HepG2 (cell line): ENCODE measurements at regions not wholly inside any gene's neighbourhood (a gene's known extent, or its start where the extent isn't known, plus 50 kb on each side); places are given as distances from the start of the nearest gene placed in this dataset.
"Not testable (repeated sequence)": the region's sequence is repeated elsewhere in the genome, so short reads cannot be mapped to it uniquely, and the experiment has no call there.

ENCODE experiments used
- ATAC-seq: fragments of 200-7000 bp; cut with Tn5 transposase; 3 replicates; pipeline ENCODE4 v1.9.1; 2020; ENCODE audit warnings: mild to moderate bottlenecking, moderate library complexity
- BruUV-seq: library from RNA; stranded (reverse); fragments of 400-500 nt; replicated peaks from 2 replicates; lab custom pipeline; 2021; lab: Mats Ljungman, UMichigan
- CTCF ChIA-PET: fragments of 300-600 bp; formaldehyde crosslinking; extraction: SDS; loops from one replicate; lab custom pipeline; 2021; ENCODE audit warnings: low total read pairs, inconsistent platforms, low intra/inter-chr PET ratio; lab: Yijun Ruan, JAX
- POLR2A ChIA-PET: fragments of 350-600 bp; sonication (Branson Sonifier 250); formaldehyde crosslinking; loops from one replicate; lab custom pipeline; 2020; ENCODE audit warnings: antibody characterized with exemption, inconsistent platforms; lab: Yijun Ruan, JAX
- DNase-seq: peaks from one replicate; pipeline ENCODE4 v3.0.0-alpha.2; 2015; ENCODE audit warnings: low spot score
- FAIRE-seq: peaks from 3 replicates; lab custom pipeline; 2011; peaks lifted over from hg19 to GRCh38; lab: Jason Lieb, UNC
- H2AFZ ChIP-seq: one replicate; pipeline ENCODE4 v1.6.1; 2011; ENCODE audit warnings: low read length, inconsistent platforms
- H3K27ac ChIP-seq: fragments of 300-600 bp; 3 replicates; pipeline ENCODE4 v1.8.0; 2011; ENCODE audit warnings: mixed run types, mild to moderate bottlenecking, mixed read lengths, low read length, inconsistent platforms; ENCODE audit not compliant: insufficient read depth; ENCODE audit errors: extremely low read length
- H3K27me3 ChIP-seq, 2 experiments: fragments of 200-600 bp in 1 of 2; 2 replicates in 1 of 2; 3 replicates in 1 of 2; pipeline versions ENCODE4 v1.6.0 to v1.8.0; 2011; ENCODE audit warnings: low read length in 2 of 2, mild to moderate bottlenecking in 2 of 2, moderate library complexity in 2 of 2, inconsistent platforms in 1 of 2; ENCODE audit not compliant: insufficient read depth in 2 of 2, control insufficient read depth in 1 of 2
- H3K36me3 ChIP-seq, 2 experiments: fragments of 200-600 bp in 1 of 2; replicated peaks in 1 of 2; 2 replicates in 1 of 2; 3 replicates in 1 of 2; pipeline versions ENCODE4 v1.5.1 to v1.8.0; 2011; ENCODE audit warnings: low read length in 2 of 2, inconsistent platforms in 1 of 2; ENCODE audit not compliant: insufficient read depth in 2 of 2, control insufficient read depth in 1 of 2
- H3K4me1 ChIP-seq: 2 replicates; pipeline ENCODE4 v1.5.1; 2012; ENCODE audit warnings: low read length, inconsistent platforms; ENCODE audit not compliant: insufficient read depth
- H3K4me2 ChIP-seq: 2 replicates; pipeline ENCODE4 v1.6.0; 2011; ENCODE audit warnings: low read depth, low read length, inconsistent platforms
- H3K4me3 ChIP-seq, 3 experiments: fragments of 200-600 bp in 1 of 3; sonication (generic), shearing (Covaris generic) in 1 of 3; replicated peaks in 1 of 3; 2 replicates each; pipeline ENCODE4 v1.5.1; 2011 to 2016; ENCODE audit warnings: low read length in 3 of 3, inconsistent platforms in 2 of 3, low read depth in 2 of 3, mild to moderate bottlenecking in 2 of 3, control low read depth in 1 of 3, mixed read lengths in 1 of 3; ENCODE audit not compliant: insufficient read depth in 1 of 3
- H3K79me2 ChIP-seq: one replicate; pipeline ENCODE4 v1.6.1; 2011; ENCODE audit warnings: low read length, inconsistent platforms; ENCODE audit not compliant: insufficient read depth
- H3K9ac ChIP-seq: 2 replicates; pipeline ENCODE4 v1.6.0; 2011; ENCODE audit warnings: mild to moderate bottlenecking, low read depth, low read length, inconsistent platforms; ENCODE audit not compliant: insufficient read depth
- H3K9me3 ChIP-seq: 2 replicates; pipeline ENCODE4 v1.5.1; 2012; ENCODE audit warnings: mild to moderate bottlenecking, low read length
- H4K20me1 ChIP-seq: 2 replicates; pipeline ENCODE4 v1.6.0; 2011; ENCODE audit warnings: inconsistent platforms, mild to moderate bottlenecking, low read length, moderate library complexity; ENCODE audit not compliant: insufficient read depth
- CREB1 ChIP-seq, 2 experiments: fragments of 450-650 bp in 1 of 2; IDR thresholded peaks; 2 replicates each; pipeline ENCODE4 v1.6.1; 2016 to 2017; ENCODE audit warnings: control low read depth in 1 of 2, mild to moderate bottlenecking in 1 of 2, missing compliant biosample characterization in 1 of 2, missing genetic modification characterization in 1 of 2
- WGBS: methylation state at CpG from one replicate; pipeline ENCODE4 v1.1.6; 2017; ENCODE audit warnings: low lambda C conversion rate; 5-methylcytosine and 5-hydroxymethylcytosine counted together
- in situ Hi-C: cut with HindIII; loops from 2 replicates; pipeline ENCODE4 v1.10.0; 2017; ENCODE audit warnings: low pct_unique_long_range_greater_than_20kb; ENCODE audit not compliant: extremely low pct_ligation_motif_present
- intact Hi-C: fragments of 100-400 bp; cut with micrococcal nuclease; formaldehyde crosslinking; loops from one replicate; pipeline ENCODE4 v1.10.0; 2022; ENCODE audit not compliant: unreplicated experiment

DNA sequence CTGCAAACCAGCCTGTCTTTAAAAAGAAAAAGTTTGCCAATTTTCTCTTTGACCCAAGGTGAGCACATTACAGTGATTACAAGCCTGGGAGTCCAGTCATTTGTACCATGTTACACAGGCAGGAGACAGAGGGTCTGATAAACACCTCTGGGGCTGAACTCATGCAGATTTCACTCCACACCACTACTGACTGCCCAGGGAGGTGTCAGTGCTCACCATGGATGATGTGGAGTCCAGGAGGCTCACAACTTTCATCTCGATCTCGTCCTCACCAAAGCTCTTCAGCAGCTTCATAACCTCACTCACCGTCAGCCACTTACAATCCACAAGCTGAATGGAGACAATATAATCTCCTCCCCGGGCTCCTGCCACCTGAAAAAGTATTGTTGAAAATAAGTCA, 302.4 kb downstream of the GOLGA6L6 start:
- POLR2A ChIA-PET, CTCF ChIA-PET, H3K4me2 ChIP-seq, H3K79me2 ChIP-seq, in situ Hi-C loops, H2AFZ ChIP-seq, FAIRE-seq, H3K4me3 ChIP-seq, BruUV-seq, H4K20me1 ChIP-seq, H3K36me3 ChIP-seq, DNase-seq, H3K9ac ChIP-seq, H3K9me3 ChIP-seq, H3K4me1 ChIP-seq, H3K27ac ChIP-seq, H3K27me3 ChIP-seq, ATAC-seq, intact Hi-C loops: not testable (repeated sequence)
- 8% methylated on average over 4 of the region's 4 CpGs for WGBS

DNA sequence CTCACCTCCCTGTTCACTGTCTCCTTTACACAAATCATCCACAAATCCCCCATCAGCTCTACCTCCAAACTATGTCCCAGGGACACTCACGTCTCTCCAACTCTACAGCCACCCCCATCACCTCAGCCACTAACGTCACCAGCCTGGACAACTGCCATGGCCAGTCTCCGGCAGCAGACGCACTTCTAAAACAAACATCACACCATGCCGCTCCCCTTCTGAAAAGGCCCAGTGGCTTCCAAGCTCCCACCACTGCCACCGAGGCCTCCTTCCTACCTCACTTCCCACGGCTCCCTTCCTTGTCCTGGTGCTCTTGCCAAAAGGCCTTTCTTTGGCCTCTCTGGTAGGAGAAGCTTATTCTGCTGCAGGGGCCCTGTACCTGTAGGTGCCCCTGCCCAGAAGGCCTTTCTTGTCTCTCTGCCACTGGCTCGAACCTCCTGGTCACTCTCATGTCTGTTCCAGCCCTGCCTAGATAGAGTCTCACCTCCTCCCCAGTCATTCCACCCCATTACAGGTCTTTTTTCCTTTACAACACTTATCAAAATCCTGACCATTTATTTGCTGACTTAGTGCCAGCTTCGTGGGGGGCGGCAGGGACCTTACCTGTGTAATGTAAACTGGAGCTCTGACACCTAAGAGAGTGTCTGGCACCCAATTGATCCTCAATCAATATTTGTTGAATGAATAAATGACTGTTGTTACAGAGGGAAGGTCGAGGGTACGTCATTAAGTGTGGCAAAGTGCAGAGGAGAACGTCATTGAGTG, 304.2 kb downstream of the GOLGA6L6 start:
- in situ Hi-C loops; H3K4me3 ChIP-seq; H3K9me3 ChIP-seq; H3K27me3 ChIP-seq; H4K20me1 ChIP-seq; CTCF ChIA-PET; H3K9ac ChIP-seq; POLR2A ChIA-PET; DNase-seq; intact Hi-C loops; H3K4me2 ChIP-seq; H3K36me3 ChIP-seq; BruUV-seq; H3K27ac ChIP-seq; ATAC-seq; TF ChIP-seq CREB1 (CRISPR knock-in tag; IDR thresholded peaks at IDR 0.05): not testable (repeated sequence)
- WGBS: 24% methylated on average over 13 of the region's 13 CpGs
- peak; percentile 29; the same call in 1 of the 2 replicates for TF ChIP-seq CREB1 (IDR thresholded peaks at IDR 0.05)
- TF ChIP-seq, all 625 proteins: peak for 1; not testable (repeated sequence) for 624
- H2AFZ ChIP-seq, H3K4me1 ChIP-seq, FAIRE-seq, H3K79me2 ChIP-seq: not testable (repeated sequence)

DNA sequence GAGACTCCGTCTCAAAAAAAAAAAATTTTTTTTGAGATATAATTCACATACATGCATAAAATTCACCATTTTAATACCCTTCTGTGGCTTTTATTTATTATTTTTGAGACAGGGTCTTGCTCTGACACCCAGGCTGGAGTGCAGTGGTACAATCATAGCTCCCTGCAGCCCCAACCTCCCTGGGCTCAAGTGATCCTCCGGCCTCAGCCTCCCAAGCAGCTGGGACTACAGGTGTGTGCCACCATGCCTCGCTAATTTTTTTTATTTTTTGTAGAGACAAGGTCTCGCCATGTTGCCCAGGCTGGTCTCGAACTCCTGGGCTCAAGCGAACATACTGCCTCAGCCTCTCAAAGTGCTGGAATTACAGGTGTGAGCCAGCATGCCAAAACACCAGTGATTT, 305.9 kb downstream of the GOLGA6L6 start:
- DNase-seq, intact Hi-C loops, FAIRE-seq, H4K20me1 ChIP-seq, ATAC-seq, in situ Hi-C loops, H3K9ac ChIP-seq, H3K4me1 ChIP-seq, CTCF ChIA-PET, H3K4me2 ChIP-seq, H3K27ac ChIP-seq, H3K36me3 ChIP-seq, H2AFZ ChIP-seq, H3K79me2 ChIP-seq, H3K9me3 ChIP-seq, H3K27me3 ChIP-seq, POLR2A ChIA-PET, BruUV-seq, H3K4me3 ChIP-seq: not testable (repeated sequence)
- 21% methylated on average over 6 of the region's 6 CpGs for WGBS

DNA sequence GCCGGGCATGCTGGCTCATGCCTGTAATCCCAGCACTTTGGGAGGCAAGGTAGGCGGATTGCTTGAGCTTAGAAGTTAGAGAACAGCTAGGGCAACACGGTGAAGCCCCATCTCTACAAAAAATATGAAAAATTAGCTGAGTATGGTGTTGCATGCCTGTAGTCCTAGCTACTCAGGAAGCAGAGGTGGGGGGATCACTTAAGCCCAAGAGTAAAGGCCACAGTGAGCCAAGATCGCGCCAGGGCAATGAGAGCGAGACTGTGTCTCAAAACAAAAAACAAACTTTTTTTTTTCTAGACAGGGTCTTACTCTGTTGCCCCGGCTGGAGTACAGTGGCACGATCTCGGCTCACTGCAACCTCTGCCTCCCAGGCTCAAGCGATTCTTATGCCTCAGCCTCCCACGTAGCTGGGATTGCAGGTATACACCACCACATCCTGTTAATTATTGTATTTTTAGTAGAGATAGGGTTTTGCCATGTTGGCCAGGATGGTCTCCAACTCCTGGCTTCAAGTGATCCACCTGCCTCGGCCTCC, 307.5 kb downstream of the GOLGA6L6 start:
- ATAC-seq, H3K4me2 ChIP-seq, in situ Hi-C loops, H3K27me3 ChIP-seq, H3K27ac ChIP-seq, H3K9me3 ChIP-seq, BruUV-seq, H2AFZ ChIP-seq, H3K4me1 ChIP-seq, FAIRE-seq, POLR2A ChIA-PET, DNase-seq, H3K79me2 ChIP-seq, intact Hi-C loops, H3K4me3 ChIP-seq, H3K9ac ChIP-seq, H4K20me1 ChIP-seq, CTCF ChIA-PET, H3K36me3 ChIP-seq: not testable (repeated sequence)
- 28% methylated on average over 12 of the region's 12 CpGs for WGBS
